Karpas-422 (cell line): ENCODE measurements at regions not wholly inside any gene's neighbourhood (a gene's known extent, or its start where the extent isn't known, plus 50 kb on each side); places are given as distances from the start of the nearest gene placed in this dataset.

Experiments
- DNase-seq: peaks from one replicate; pipeline ENCODE4 v3.0.0-alpha.2; 2015
- H2AFZ ChIP-seq: fragments of 200-600 bp; sonication (generic); 2 replicates; pipeline ENCODE4 v1.6.1; 2014; ENCODE audit warnings: antibody characterized with exemption, low read length, mixed read lengths
- H3K27ac ChIP-seq: fragments of 200-600 bp; sonication (generic); 2 replicates; pipeline ENCODE4 v1.5.1; 2014; ENCODE audit warnings: mild to moderate bottlenecking, low read length, moderate library complexity
- H3K27me3 ChIP-seq: fragments of 200-600 bp; sonication (generic); 2 replicates; pipeline ENCODE4 v1.6.1; 2014; ENCODE audit warnings: low read length, mixed read lengths
- H3K36me3 ChIP-seq: fragments of 200-600 bp; sonication (generic); 2 replicates; pipeline ENCODE4 v1.6.1; 2014; ENCODE audit warnings: low read length, mixed read lengths; ENCODE audit not compliant: insufficient read depth
- H3K4me1 ChIP-seq: fragments of 200-600 bp; sonication (generic); 2 replicates; pipeline ENCODE4 v1.6.1; 2014; ENCODE audit warnings: mild to moderate bottlenecking, low read length, mixed read lengths
- H3K4me2 ChIP-seq: fragments of 200-600 bp; sonication (generic); 2 replicates; pipeline ENCODE4 v1.6.1; 2014; ENCODE audit warnings: low read length, low read depth, mild to moderate bottlenecking; ENCODE audit not compliant: poor library complexity, severe bottlenecking
- H3K4me3 ChIP-seq: fragments of 200-600 bp; sonication (generic); 2 replicates; pipeline ENCODE4 v1.5.1; 2014; ENCODE audit warnings: mild to moderate bottlenecking, antibody characterized with exemption, low read length, mixed read lengths
- H3K79me2 ChIP-seq: fragments of 200-600 bp; sonication (generic); 2 replicates; pipeline ENCODE4 v1.6.1; 2014; ENCODE audit warnings: mild to moderate bottlenecking, low read length, mixed read lengths
- H3K9ac ChIP-seq: fragments of 200-600 bp; sonication (generic); 2 replicates; pipeline ENCODE4 v1.6.0; 2014; ENCODE audit warnings: low read length
- H3K9me2 ChIP-seq: fragments of 200-600 bp; sonication (generic), shearing (Covaris generic); replicated peaks from 2 replicates; pipeline ENCODE4 v1.6.0; 2014; ENCODE audit warnings: mild to moderate bottlenecking, low read length, moderate library complexity; ENCODE audit not compliant: insufficient read depth
- H3K9me3 ChIP-seq: fragments of 300-700, 200-600 bp; sonication (generic); 2 replicates; pipeline ENCODE4 v1.6.1; 2014; ENCODE audit warnings: low read length, mixed read lengths
- H4K20me1 ChIP-seq: fragments of 200-600 bp; sonication (generic); 2 replicates; pipeline ENCODE4 v1.6.1; 2014; ENCODE audit warnings: mild to moderate bottlenecking, antibody characterized with exemption, low read length, low read depth; ENCODE audit not compliant: insufficient read depth

DNA sequence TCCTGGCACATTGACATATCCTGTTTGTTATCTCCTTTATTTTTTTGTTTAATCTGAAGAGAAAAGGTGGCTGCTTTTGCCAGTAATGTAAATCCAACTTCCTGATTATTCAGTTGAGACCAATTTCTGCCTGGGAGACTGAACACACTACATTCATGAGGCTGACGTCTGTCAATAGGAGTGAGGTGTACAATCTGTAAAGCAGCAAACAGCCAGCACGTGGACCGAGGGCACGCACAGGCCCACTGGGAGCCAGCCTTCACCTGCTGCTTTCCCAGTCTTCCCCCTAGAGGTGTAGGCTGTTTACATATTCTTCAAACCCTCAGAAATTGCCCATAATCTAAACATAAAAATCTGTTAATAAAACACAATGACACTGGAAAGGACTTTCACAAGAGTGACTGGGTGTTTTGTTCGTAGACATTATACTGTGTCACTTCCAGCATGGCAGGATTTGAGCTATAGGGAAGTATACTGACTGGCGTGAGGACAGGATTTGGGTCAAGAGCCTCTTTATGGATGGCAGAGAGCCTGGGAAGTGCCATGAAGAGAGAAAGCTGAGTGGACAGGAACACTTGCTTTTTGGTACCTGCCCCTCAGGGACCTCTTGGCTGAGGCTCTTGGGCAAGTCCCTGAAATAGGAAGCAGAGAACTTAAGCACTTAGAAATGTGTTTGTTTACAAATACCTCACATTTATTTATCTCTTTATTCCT, 552.9 kb upstream of the CAMK1G start:
- Histone ChIP-seq H3K79me2 (no peaks in the 10 kb centered on the region), H3K9me2 (no peaks in the 10 kb centered on the region), H3K9ac (no peak overlapping the region), H3K4me2 (no peak overlapping the region), H3K27me3 (no peaks in the 10 kb centered on the region), H3K9me3 (no peaks in the 10 kb centered on the region), H3K27ac (no peak overlapping the region), H3K36me3 (no peaks in the 10 kb centered on the region), H3K4me3 (no peak overlapping the region), H3K4me1 (no peaks in the 10 kb centered on the region), H4K20me1 (no peaks in the 10 kb centered on the region), H2AFZ (no peak overlapping the region)
- no peak for DNase-seq

DNA sequence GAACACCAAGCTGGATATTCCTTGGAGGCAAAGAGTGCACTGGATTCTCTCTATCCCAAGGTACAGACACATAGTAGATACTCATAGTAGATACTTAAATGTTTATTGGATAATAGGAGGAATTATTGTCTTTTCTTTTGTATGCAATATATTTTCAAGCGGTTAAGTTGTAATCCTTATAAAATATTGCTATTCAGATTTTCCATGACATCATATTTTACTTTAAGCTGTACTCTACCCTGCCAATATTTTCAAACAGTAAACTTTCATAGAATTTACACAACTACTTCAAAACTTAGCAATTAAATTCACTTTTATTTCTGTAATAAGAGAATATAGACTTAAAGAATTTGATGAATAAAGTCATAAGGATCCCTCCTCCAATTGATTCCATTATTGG, 546.5 kb upstream of the CAMK1G start:
- Histone ChIP-seq H3K27me3 (no peaks in the 10 kb centered on the region), H3K27ac (no peak overlapping the region), H4K20me1 (no peaks in the 10 kb centered on the region), H3K9me3 (no peaks in the 10 kb centered on the region), H3K9me2 (no peaks in the 10 kb centered on the region), H3K4me3 (no peak overlapping the region), H3K79me2 (no peaks in the 10 kb centered on the region), H3K9ac (no peak overlapping the region), H3K4me2 (no peak overlapping the region), H3K36me3 (no peaks in the 10 kb centered on the region), H3K4me1 (no peaks in the 10 kb centered on the region), H2AFZ (no peak overlapping the region)
- no peak for DNase-seq

DNA sequence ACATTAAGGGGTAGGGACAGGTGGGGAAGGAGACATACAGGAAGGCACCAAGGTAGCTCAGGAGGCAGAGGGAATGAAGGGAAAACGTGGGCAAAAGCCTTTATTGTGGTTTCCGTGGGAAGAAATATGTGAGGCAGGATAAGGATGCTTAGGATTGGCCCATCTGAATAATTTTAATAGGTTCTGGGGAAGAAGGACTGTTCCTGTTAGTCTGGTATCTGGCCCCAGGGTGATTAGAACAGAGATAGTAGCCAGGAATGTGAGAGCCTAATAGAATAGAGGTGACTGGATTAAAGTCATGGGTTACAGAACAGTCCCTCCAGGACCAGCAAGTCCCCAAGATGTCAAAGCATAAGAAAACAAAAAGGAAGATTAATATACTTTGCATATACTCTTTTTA, 545.2 kb upstream of the CAMK1G start:
- Histone ChIP-seq H3K9me3 (no peaks in the 10 kb centered on the region), H2AFZ (no peak overlapping the region), H3K27ac (no peak overlapping the region), H3K9me2 (no peaks in the 10 kb centered on the region), H3K9ac (no peak overlapping the region), H3K4me3 (no peak overlapping the region), H3K36me3 (no peaks in the 10 kb centered on the region), H3K79me2 (no peaks in the 10 kb centered on the region), H4K20me1 (no peaks in the 10 kb centered on the region), H3K27me3 (no peaks in the 10 kb centered on the region), H3K4me1 (no peaks in the 10 kb centered on the region), H3K4me2 (no peak overlapping the region)
- no peak for DNase-seq

DNA sequence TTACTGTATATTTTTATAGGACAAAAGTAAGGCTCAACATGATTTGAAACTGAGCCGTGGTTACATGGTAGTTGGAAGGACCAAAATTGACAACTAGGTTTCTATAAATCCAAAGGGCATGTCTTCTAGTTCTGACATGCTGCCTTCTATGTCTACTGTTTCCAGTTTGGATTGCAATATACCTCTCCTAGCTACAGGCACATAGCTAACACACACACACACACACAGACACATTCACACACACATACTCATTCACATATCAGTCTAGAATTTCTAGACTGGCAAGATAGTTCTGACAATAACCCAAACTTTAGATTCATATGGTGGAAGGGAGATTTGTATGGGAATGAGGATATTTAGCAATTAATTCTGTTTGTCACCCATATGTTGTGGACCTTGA, 544.8 kb upstream of the CAMK1G start:
- Histone ChIP-seq H3K36me3 (no peaks in the 10 kb centered on the region), H3K4me1 (no peaks in the 10 kb centered on the region), H3K27ac (no peak overlapping the region), H2AFZ (no peak overlapping the region), H3K27me3 (no peaks in the 10 kb centered on the region), H4K20me1 (no peaks in the 10 kb centered on the region), H3K4me2 (no peak overlapping the region), H3K9ac (no peak overlapping the region), H3K9me2 (no peaks in the 10 kb centered on the region), H3K9me3 (no peaks in the 10 kb centered on the region), H3K79me2 (no peaks in the 10 kb centered on the region), H3K4me3 (no peak overlapping the region)
- no peak for DNase-seq

DNA sequence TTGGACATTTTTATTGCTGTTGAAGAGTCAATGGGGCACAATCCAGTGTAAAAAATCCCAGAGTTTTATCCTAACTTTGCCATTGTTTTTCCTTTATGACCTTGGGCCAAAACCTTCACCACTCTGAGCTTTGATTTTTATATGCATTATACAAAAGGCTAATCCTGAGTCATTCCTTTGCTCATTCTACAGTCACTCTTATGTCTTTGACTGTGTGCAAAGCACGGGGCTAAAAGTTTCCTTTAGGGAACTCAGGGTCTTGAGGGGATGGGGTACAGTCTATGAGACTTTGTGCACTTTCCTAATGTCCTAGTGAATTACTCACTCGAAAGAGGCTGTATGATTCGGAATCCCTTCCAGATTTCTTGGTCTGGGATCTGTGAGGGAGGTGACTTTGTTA, 543.2 kb upstream of the CAMK1G start:
- Histone ChIP-seq H3K4me2 (no peak overlapping the region), H3K27ac (no peak overlapping the region), H3K9me2 (no peaks in the 10 kb centered on the region), H3K4me1 (no peaks in the 10 kb centered on the region), H3K79me2 (no peaks in the 10 kb centered on the region), H3K4me3 (no peak overlapping the region), H3K27me3 (no peaks in the 10 kb centered on the region), H3K36me3 (no peaks in the 10 kb centered on the region), H3K9me3 (no peaks in the 10 kb centered on the region), H3K9ac (no peak overlapping the region), H2AFZ (no peak overlapping the region), H4K20me1 (no peaks in the 10 kb centered on the region)
- no peak for DNase-seq

DNA sequence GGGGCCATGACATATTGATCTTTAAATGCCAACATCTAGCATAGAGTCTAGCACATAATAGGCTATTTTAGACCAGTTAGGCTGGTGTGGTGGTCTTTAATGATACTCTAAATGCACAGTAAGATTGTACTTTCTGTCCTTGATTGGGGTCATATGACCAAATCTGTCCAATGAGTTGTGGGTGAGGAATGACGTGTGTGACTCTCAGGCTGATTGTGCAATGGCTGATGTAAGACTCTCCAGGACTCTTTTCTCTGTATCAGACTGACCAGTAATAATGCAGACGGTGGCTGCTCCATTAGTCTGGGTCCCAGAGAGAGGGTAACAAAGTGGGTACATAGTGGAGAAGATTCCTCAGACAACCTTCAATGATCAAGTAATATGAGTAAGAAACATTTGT, 541.6 kb upstream of the CAMK1G start:
- Histone ChIP-seq H3K36me3 (no peaks in the 10 kb centered on the region), H3K4me2 (no peak overlapping the region), H3K9me2 (no peaks in the 10 kb centered on the region), H3K27me3 (no peaks in the 10 kb centered on the region), H4K20me1 (no peaks in the 10 kb centered on the region), H3K4me3 (no peak overlapping the region), H2AFZ (no peak overlapping the region), H3K27ac (no peak overlapping the region), H3K4me1 (no peaks in the 10 kb centered on the region), H3K79me2 (no peaks in the 10 kb centered on the region), H3K9ac (no peak overlapping the region), H3K9me3 (no peaks in the 10 kb centered on the region)
- DNase-seq = no peak

DNA sequence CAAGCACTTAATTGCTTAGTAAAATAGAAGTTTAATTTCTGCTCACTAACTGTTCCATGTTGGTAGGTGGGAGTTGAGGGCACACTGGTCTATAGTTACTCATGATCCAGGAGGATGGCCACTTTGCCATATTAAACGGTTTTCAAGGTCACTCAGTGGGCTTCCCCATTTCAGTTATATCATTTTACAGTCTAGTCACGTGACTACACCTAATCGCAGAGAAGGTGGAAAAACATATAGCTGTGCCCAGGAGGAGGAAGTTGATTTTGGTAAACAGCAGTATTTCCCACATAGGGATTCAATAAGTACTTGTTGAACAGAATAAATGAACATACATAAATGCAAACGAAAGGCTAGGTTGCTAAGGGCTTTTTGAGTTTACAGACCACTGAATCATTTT, 541.1 kb upstream of the CAMK1G start:
- Histone ChIP-seq H3K27ac (no peak overlapping the region), H3K36me3 (no peaks in the 10 kb centered on the region), H3K27me3 (no peaks in the 10 kb centered on the region), H3K4me1 (no peaks in the 10 kb centered on the region), H3K9me2 (no peaks in the 10 kb centered on the region), H3K9ac (no peak overlapping the region), H3K4me3 (no peak overlapping the region), H3K79me2 (no peaks in the 10 kb centered on the region), H3K9me3 (no peaks in the 10 kb centered on the region), H4K20me1 (no peaks in the 10 kb centered on the region), H3K4me2 (no peak overlapping the region), H2AFZ (no peak overlapping the region)
- no peak for DNase-seq

DNA sequence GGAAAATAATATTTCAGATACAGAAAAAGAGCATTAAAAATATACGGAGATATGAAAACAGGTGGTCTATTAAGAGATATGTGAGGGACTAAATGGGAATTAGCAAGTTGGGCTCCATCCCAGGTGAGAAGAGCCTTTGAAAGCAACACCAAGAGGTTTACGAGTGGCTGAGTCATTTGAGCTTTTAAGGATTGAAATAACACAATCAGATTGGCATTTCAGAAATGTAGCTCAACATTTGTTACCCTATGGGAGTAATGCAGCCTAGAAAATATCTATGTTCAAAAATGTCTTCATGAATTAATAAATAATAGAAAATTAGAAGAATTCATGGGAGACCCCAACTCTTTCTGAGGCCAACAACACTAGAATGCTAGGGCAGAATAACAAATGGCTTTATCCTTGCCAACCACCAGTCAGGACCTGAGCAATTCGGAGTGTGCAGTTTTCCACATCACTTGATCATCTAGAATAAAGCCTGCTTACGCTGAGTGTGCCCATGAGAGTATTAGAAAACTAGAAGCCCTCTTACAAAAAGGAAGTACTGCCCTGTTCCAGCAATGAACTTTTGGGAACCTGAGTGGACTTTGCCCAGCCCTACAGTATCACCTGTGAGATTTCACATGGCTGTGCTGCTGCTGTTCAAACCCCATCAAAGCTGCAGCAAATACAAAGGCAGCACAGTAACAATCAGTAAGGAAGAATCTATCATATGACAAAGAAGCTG, 538.0 kb upstream of the CAMK1G start:
- Histone ChIP-seq H3K4me3 (no peak overlapping the region), H4K20me1 (no peaks in the 10 kb centered on the region), H3K36me3 (no peaks in the 10 kb centered on the region)

More for the DNA sequence above, 538.0 kb upstream of the CAMK1G start:
- Histone ChIP-seq H2AFZ (no peak overlapping the region), H3K9me2 (no peaks in the 10 kb centered on the region), H3K9ac (no peak overlapping the region), H3K4me2 (no peak overlapping the region), H3K9me3 (no peaks in the 10 kb centered on the region), H3K27me3 (no peaks in the 10 kb centered on the region), H3K4me1 (no peaks in the 10 kb centered on the region), H3K27ac (no peak overlapping the region), H3K79me2 (no peaks in the 10 kb centered on the region)
- DNase-seq = no peak
